Smooth muscle cell (in vitro differentiated cells): ENCODE measurements at regions not wholly inside any gene's neighbourhood (a gene's known extent, or its start where the extent isn't known, plus 50 kb on each side); places are given as distances from the start of the nearest gene placed in this dataset.
A peak's percentile ranks its signal among the peaks of the same experiment; 100 is the strongest.

Source experiments
- DNase-seq: peaks from one replicate; lab custom pipeline; 2025; ENCODE audit not compliant: unreplicated experiment; lab: John Stamatoyannopoulos, UW
- H2AFZ ChIP-seq: fragments of 200-600 bp; sonication (generic); 2 replicates; pipeline ENCODE4 v1.6.0; 2016; ENCODE audit warnings: antibody characterized with exemption, low read depth, mild to moderate bottlenecking
- H3F3A ChIP-seq: fragments of 200-600 bp; sonication (generic); 2 replicates; pipeline ENCODE4 v1.6.0; 2017; ENCODE audit warnings: antibody characterized with exemption, low read depth
- H3K27ac ChIP-seq: fragments of 200-600 bp; sonication (generic); 2 replicates; pipeline ENCODE4 v1.5.1; 2016; ENCODE audit warnings: low read depth, mild to moderate bottlenecking
- H3K27me3 ChIP-seq: fragments of 200-600 bp; sonication (generic); 2 replicates; pipeline ENCODE4 v1.6.1; 2016; ENCODE audit warnings: low read depth, mild to moderate bottlenecking
- H3K36me3 ChIP-seq: fragments of 200-600 bp; sonication (generic); 2 replicates; pipeline ENCODE4 v1.5.1; 2016; ENCODE audit warnings: low read depth
- H3K4me1 ChIP-seq: fragments of 200-600 bp; sonication (generic); 2 replicates; pipeline ENCODE4 v1.5.1; 2016; ENCODE audit warnings: low read depth
- H3K4me2 ChIP-seq: fragments of 200-600 bp; sonication (generic); 2 replicates; pipeline ENCODE4 v1.6.0; 2016; ENCODE audit warnings: mild to moderate bottlenecking
- H3K4me3 ChIP-seq: fragments of 200-600 bp; sonication (generic); 2 replicates; pipeline ENCODE4 v1.5.1; 2016; ENCODE audit warnings: mild to moderate bottlenecking
- H3K79me2 ChIP-seq: fragments of 200-600 bp; sonication (generic); 2 replicates; pipeline ENCODE4 v1.6.0; 2016; ENCODE audit warnings: low read depth, mild to moderate bottlenecking
- H3K9ac ChIP-seq: fragments of 200-600 bp; sonication (generic); 2 replicates; pipeline ENCODE4 v1.6.0; 2016; ENCODE audit warnings: low read depth
- H3K9me3 ChIP-seq: fragments of 200-600 bp; sonication (generic); replicated peaks from 2 replicates; pipeline ENCODE4 v1.5.1; 2016; ENCODE audit warnings: low read depth
- H4K20me1 ChIP-seq: fragments of 200-600 bp; sonication (generic); 2 replicates; pipeline ENCODE4 v1.6.0; 2016; ENCODE audit warnings: low read depth
- CTCF ChIP-seq: fragments of 200-600 bp; sonication (generic); IDR thresholded peaks from 2 replicates; pipeline ENCODE4 v1.5.1; 2017; ENCODE audit warnings: borderline replicate concordance, mild to moderate bottlenecking, antibody characterized with exemption; ENCODE audit not compliant: insufficient read depth, poor library complexity, severe bottlenecking
- WGBS: methylation state at CpG from one replicate; pipeline ENCODE4 v1.1.7; 2016; ENCODE audit warnings: low lambda C conversion rate; 5-methylcytosine and 5-hydroxymethylcytosine counted together

GRCh38 chr2:235333076-235333475, 160.8 kb upstream of the AGAP1 start:
- no peak for DNase-seq
- no peak for TF ChIP-seq CTCF
- no peak overlapping the region for H3K4me3 ChIP-seq
- no peaks in the 10 kb centered on the region for H3K9me3 ChIP-seq
- no peak overlapping the region for H3K4me2 ChIP-seq
- no peaks in the 10 kb centered on the region for H3K27me3 ChIP-seq
- H3K79me2 ChIP-seq, result no peaks in the 10 kb centered on the region
- H2AFZ ChIP-seq, result no peak overlapping the region
- 48% methylated on average over 5 of the region's 5 CpGs for WGBS
- no peaks in the 10 kb centered on the region for H3K36me3 ChIP-seq
- H4K20me1 ChIP-seq, result no peaks in the 10 kb centered on the region
- no peaks in the 10 kb centered on the region for H3K4me1 ChIP-seq
- H3K9ac ChIP-seq, result no peak overlapping the region
- H3F3A ChIP-seq, result no peaks in the 10 kb centered on the region
- H3K27ac ChIP-seq, result no peak overlapping the region

GRCh38 chr2:235334179-235334578, 159.7 kb upstream of the AGAP1 start:
- no peak for DNase-seq

GRCh38 chr2:235343156-235343774, 150.6 kb upstream of the AGAP1 start:
- no peak for TF ChIP-seq CTCF
- no peak for DNase-seq
- H3K79me2 ChIP-seq, result no peaks in the 10 kb centered on the region
- H3K4me1 ChIP-seq, result no peaks in the 10 kb centered on the region
- H3K9me3 ChIP-seq, result no peaks in the 10 kb centered on the region
- H3K4me3 ChIP-seq, result no peak overlapping the region
- H3F3A ChIP-seq, result no peaks in the 10 kb centered on the region
- H3K36me3 ChIP-seq, result no peaks in the 10 kb centered on the region
- H4K20me1 ChIP-seq, result no peaks in the 10 kb centered on the region
- H3K4me2 ChIP-seq, result no peak overlapping the region
- 67% methylated on average over 9 of the region's 9 CpGs for WGBS
- peak overlapping the region; percentile 47 for H3K9ac ChIP-seq
- H3K27me3 ChIP-seq, result no peaks in the 10 kb centered on the region
- H3K27ac ChIP-seq, result peak overlapping the region; percentile 79
- H2AFZ ChIP-seq, result no peak overlapping the region

More at GRCh38 chr2:235334179-235334578, 159.7 kb upstream of the AGAP1 start:
- no peaks in the 10 kb centered on the region for H4K20me1 ChIP-seq
- H3K27me3 ChIP-seq, result no peaks in the 10 kb centered on the region
- no peak overlapping the region for H3K27ac ChIP-seq
- no peak overlapping the region for H3K4me2 ChIP-seq
- H3K4me3 ChIP-seq, result no peak overlapping the region
- no peaks in the 10 kb centered on the region for H3K79me2 ChIP-seq
- no peaks in the 10 kb centered on the region for H3K36me3 ChIP-seq
- H3K9me3 ChIP-seq, result no peaks in the 10 kb centered on the region
- no peak for TF ChIP-seq CTCF
- H3K9ac ChIP-seq, result no peak overlapping the region
- 67% methylated on average over 4 of the region's 4 CpGs for WGBS
- no peak overlapping the region for H2AFZ ChIP-seq
- H3K4me1 ChIP-seq, result no peaks in the 10 kb centered on the region
- no peaks in the 10 kb centered on the region for H3F3A ChIP-seq

GRCh38 chr2:235343869-235344268, 150.0 kb upstream of the AGAP1 start:
- Histone ChIP-seq H2AFZ (no peak overlapping the region), H3K9ac (no peak overlapping the region), H3K27me3 (no peaks in the 10 kb centered on the region), H4K20me1 (no peaks in the 10 kb centered on the region), H3K4me1 (no peaks in the 10 kb centered on the region), H3K27ac (peak overlapping the region; percentile 79), H3K9me3 (no peaks in the 10 kb centered on the region), H3K4me2 (no peak overlapping the region), H3K36me3 (no peaks in the 10 kb centered on the region), H3K4me3 (no peak overlapping the region), H3K79me2 (no peaks in the 10 kb centered on the region), H3F3A (no peaks in the 10 kb centered on the region)
- no peak for DNase-seq
- 38% methylated on average over 6 of the region's 10 CpGs for WGBS
- no peak for TF ChIP-seq CTCF
